ENCODE measurements at regions not wholly inside any gene's neighbourhood (a gene's known extent, or its start where the extent isn't known, plus 50 kb on each side); places are given as distances from the start of the nearest gene placed in this dataset.

GRCh38 chrX:4265036-4265435 is 551.6 kb upstream of the PRKX start:
- no peaks in the 10 kb centered on the region for H3F3A ChIP-seq (ENCODE audit: control insufficient read depth, insufficient read depth)
- H3K4me2 ChIP-seq (ENCODE audit: low read length), result no peak overlapping the region
- H3K27me3 ChIP-seq (ENCODE audit: control insufficient read depth, low read length), result no peaks in the 10 kb centered on the region
- TF ChIP-seq EZH2phosphoT487 (IDR thresholded peaks at IDR 0.05; ENCODE audit: borderline replicate concordance, low read length), result no peak
- no peak for TF ChIP-seq CTCF (IDR thresholded peaks at IDR 0.05; ENCODE audit: low read depth, low read length, poor library complexity, severe bottlenecking)
- no peaks in the 10 kb centered on the region for H4K20me1 ChIP-seq (ENCODE audit: control insufficient read depth, insufficient read depth, low read depth, low read length)
- no peaks in the 10 kb centered on the region for H3K36me3 ChIP-seq (ENCODE audit: control insufficient read depth, low read length)
- H3K27ac ChIP-seq (ENCODE audit: low read depth, low read length), result no peak overlapping the region
- no peaks in the 10 kb centered on the region for H3K4me1 ChIP-seq (ENCODE audit: control insufficient read depth, low read length)
- no peaks in the 10 kb centered on the region for H3K9me3 ChIP-seq (ENCODE audit: control insufficient read depth, insufficient read depth, low read length)
- no peaks in the 10 kb centered on the region for H3K79me2 ChIP-seq (ENCODE audit: control insufficient read depth, low read length)
- H3K9me2 ChIP-seq (replicated peaks; ENCODE audit: control insufficient read depth, low read length), result no peaks in the 10 kb centered on the region
- H3K4me3 ChIP-seq (ENCODE audit: low read length), result no peak overlapping the region

- no peak overlapping the region for H3K27ac ChIP-seq (ENCODE audit: low read depth, low read length)
- no peaks in the 10 kb centered on the region for H3K9me2 ChIP-seq (replicated peaks; ENCODE audit: control insufficient read depth, low read length)
- H4K20me1 ChIP-seq (ENCODE audit: control insufficient read depth, insufficient read depth, low read depth, low read length), result no peaks in the 10 kb centered on the region
- no peak overlapping the region for H3K4me2 ChIP-seq (ENCODE audit: low read length)
- H3K36me3 ChIP-seq (ENCODE audit: control insufficient read depth, low read length), result no peaks in the 10 kb centered on the region
- no peaks in the 10 kb centered on the region for H3K79me2 ChIP-seq (ENCODE audit: control insufficient read depth, low read length)
- no peaks in the 10 kb centered on the region for H3F3A ChIP-seq (ENCODE audit: control insufficient read depth, insufficient read depth)
- H3K27me3 ChIP-seq (ENCODE audit: control insufficient read depth, low read length), result no peaks in the 10 kb centered on the region
- no peak overlapping the region for H3K4me3 ChIP-seq (ENCODE audit: low read length)
- TF ChIP-seq CTCF (IDR thresholded peaks at IDR 0.05; ENCODE audit: low read depth, low read length, poor library complexity, severe bottlenecking), result no peak
- no peak for TF ChIP-seq EZH2phosphoT487 (IDR thresholded peaks at IDR 0.05; ENCODE audit: borderline replicate concordance, low read length)
- H3K4me1 ChIP-seq (ENCODE audit: control insufficient read depth, low read length), result no peaks in the 10 kb centered on the region
- H3K9me3 ChIP-seq (ENCODE audit: control insufficient read depth, insufficient read depth, low read length), result no peaks in the 10 kb centered on the region
Measured at GRCh38 chrX:4263030-4263803, 549.8 kb upstream of the PRKX start.

- H3K79me2 ChIP-seq (ENCODE audit: control insufficient read depth, low read length), result no peaks in the 10 kb centered on the region
- peak overlapping the region; percentile 63 for H3K27ac ChIP-seq (ENCODE audit: low read depth, low read length)
- no peaks in the 10 kb centered on the region for H4K20me1 ChIP-seq (ENCODE audit: control insufficient read depth, insufficient read depth, low read depth, low read length)
- peak overlapping the region; percentile 39; the same call in 1 of the 2 replicates for H3K4me2 ChIP-seq (ENCODE audit: low read length)
- H3K4me3 ChIP-seq (ENCODE audit: low read length), result 0 out of 2 replicates have a peak overlapping the region, but pooled peaks have one; percentile 32
- TF ChIP-seq EZH2phosphoT487 (IDR thresholded peaks at IDR 0.05; ENCODE audit: borderline replicate concordance, low read length) (no peak), CTCF (IDR thresholded peaks at IDR 0.05; ENCODE audit: low read depth, low read length, poor library complexity, severe bottlenecking) (no peak)
- H3K4me1 ChIP-seq (ENCODE audit: control insufficient read depth, low read length), result peaks cover 9% of the 10 kb centered on the region
- H3K36me3 ChIP-seq (ENCODE audit: control insufficient read depth, low read length), result no peaks in the 10 kb centered on the region
- H3K27me3 ChIP-seq (ENCODE audit: control insufficient read depth, low read length), result no peaks in the 10 kb centered on the region
- no peaks in the 10 kb centered on the region for H3K9me2 ChIP-seq (replicated peaks; ENCODE audit: control insufficient read depth, low read length)
- H3F3A ChIP-seq (ENCODE audit: control insufficient read depth, insufficient read depth), result no peaks in the 10 kb centered on the region; the same call in 1 of the 2 replicates
- peaks cover 3% of the 10 kb centered on the region; the same call in 1 of the 2 replicates for H3K9me3 ChIP-seq (ENCODE audit: control insufficient read depth, insufficient read depth, low read length)
Measured at GRCh38 chrX:4253092-4253491, 539.6 kb upstream of the PRKX start.

All from DOHH2 (cell line).